ENCODE measurements at regions not wholly inside any gene's neighbourhood (a gene's known extent, or its start where the extent isn't known, plus 50 kb on each side); places are given as distances from the start of the nearest gene placed in this dataset.

- TF ChIP-seq FOXP2 (optimal IDR thresholded peaks at IDR 0.05; ENCODE audit: borderline replicate concordance, extremely low read depth, extremely low read length, insufficient read depth) (no peak), REST (IDR thresholded peaks at IDR 0.05; ENCODE audit: insufficient read depth in 1 of 2, low read depth in 2 of 2, low read length in 2 of 2) (no peak), SIN3A (IDR thresholded peaks at IDR 0.05; ENCODE audit: borderline replicate concordance, insufficient read depth, low read length) (no peak), TAF1 (IDR thresholded peaks at IDR 0.05; ENCODE audit: borderline replicate concordance, insufficient read depth, low read length) (no peak), POLR2AphosphoS5 (IDR thresholded peaks at IDR 0.05; ENCODE audit: low read depth, low read length) (no peak)
Observed at GRCh38 chr15:46901001-46901400, 816.3 kb upstream of the SEMA6D start.

GRCh38 chr15:46917721-46918252 lies 799.5 kb upstream of the SEMA6D start:
- TF ChIP-seq POLR2AphosphoS5 (IDR thresholded peaks at IDR 0.05; ENCODE audit: low read depth, low read length) (no peak), SIN3A (IDR thresholded peaks at IDR 0.05; ENCODE audit: borderline replicate concordance, insufficient read depth, low read length) (no peak), REST (IDR thresholded peaks at IDR 0.05; ENCODE audit: insufficient read depth in 1 of 2, low read depth in 2 of 2, low read length in 2 of 2) (no peak), FOXP2 (optimal IDR thresholded peaks at IDR 0.05; ENCODE audit: borderline replicate concordance, extremely low read depth, extremely low read length, insufficient read depth) (no peak)

DNA sequence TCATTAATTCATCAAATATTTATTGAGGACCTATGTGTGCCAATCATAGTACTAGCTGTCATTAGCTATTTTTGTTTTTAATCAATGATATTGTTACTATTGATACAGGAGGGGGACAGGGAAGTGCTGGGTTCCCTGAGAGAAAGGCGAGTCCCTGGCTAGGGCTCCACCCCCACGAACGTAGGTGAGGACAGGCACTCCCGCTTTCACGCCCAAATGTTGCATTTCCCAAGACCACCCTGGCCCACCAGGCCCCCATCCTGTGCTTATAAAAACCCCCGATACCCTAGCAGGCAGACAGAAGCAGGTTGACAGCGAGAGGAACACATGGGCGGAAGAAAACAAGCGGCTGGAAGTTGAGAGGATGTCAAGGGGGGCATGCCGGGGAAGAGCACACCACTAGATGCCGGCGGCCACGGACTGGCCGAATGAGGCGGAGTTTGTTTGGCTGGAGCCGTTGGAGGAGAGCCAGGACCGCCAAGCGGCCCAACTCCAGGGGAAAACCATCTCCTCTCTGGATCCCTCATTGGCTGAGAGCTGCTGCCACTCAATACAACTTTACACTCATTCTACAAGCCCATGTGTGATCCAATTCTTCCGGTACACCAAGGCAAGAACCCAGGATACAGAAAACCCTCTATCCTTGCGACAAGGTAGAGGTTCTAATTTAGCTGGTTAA lies 798.7 kb upstream of the SEMA6D start:
- no peak for TF ChIP-seq SIN3A (IDR thresholded peaks at IDR 0.05; ENCODE audit: borderline replicate concordance, insufficient read depth, low read length)
- TF ChIP-seq TAF1 (IDR thresholded peaks at IDR 0.05; ENCODE audit: borderline replicate concordance, insufficient read depth, low read length) = no peak
- TF ChIP-seq FOXP2 (optimal IDR thresholded peaks at IDR 0.05; ENCODE audit: borderline replicate concordance, extremely low read depth, extremely low read length, insufficient read depth) = no peak

- TF ChIP-seq SIN3A (IDR thresholded peaks at IDR 0.05; ENCODE audit: borderline replicate concordance, insufficient read depth, low read length) (no peak), TAF1 (IDR thresholded peaks at IDR 0.05; ENCODE audit: borderline replicate concordance, insufficient read depth, low read length) (no peak), FOXP2 (optimal IDR thresholded peaks at IDR 0.05; ENCODE audit: borderline replicate concordance, extremely low read depth, extremely low read length, insufficient read depth) (no peak), REST (IDR thresholded peaks at IDR 0.05; ENCODE audit: insufficient read depth in 1 of 2, low read depth in 2 of 2, low read length in 2 of 2) (no peak), POLR2AphosphoS5 (IDR thresholded peaks at IDR 0.05; ENCODE audit: low read depth, low read length) (no peak)
Observed at GRCh38 chr15:46921891-46922290, 795.4 kb upstream of the SEMA6D start.

DNA sequence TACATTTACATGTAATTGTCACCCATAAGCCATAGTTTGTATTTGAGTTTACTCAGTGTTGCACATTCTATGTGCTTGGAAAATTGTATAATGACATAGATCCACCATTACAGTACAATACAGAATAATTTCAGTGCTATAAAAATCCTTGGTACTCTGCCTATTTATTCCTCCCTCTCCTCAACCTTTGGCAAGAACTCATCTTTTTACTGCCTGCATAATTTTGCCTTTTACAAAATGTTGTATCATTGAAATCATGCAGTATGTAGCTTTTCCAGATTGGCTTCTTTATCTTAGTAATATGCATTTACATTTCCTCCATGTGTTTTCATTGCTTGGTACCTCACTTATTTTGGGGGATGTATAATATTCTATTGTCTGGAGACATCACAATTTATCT lies 786.9 kb upstream of the SEMA6D start:
- TF ChIP-seq REST (IDR thresholded peaks at IDR 0.05; ENCODE audit: insufficient read depth in 1 of 2, low read depth in 2 of 2, low read length in 2 of 2) = no peak
- TF ChIP-seq TAF1 (IDR thresholded peaks at IDR 0.05; ENCODE audit: borderline replicate concordance, insufficient read depth, low read length) = no peak
- no peak for TF ChIP-seq POLR2AphosphoS5 (IDR thresholded peaks at IDR 0.05; ENCODE audit: low read depth, low read length)
